Activated CD8-positive, alpha-beta T cell treated with anti-CD3 and anti-CD28 coated beads for 36 hours (primary cell): ENCODE measurements at regions not wholly inside any gene's neighbourhood (a gene's known extent, or its start where the extent isn't known, plus 50 kb on each side); places are given as distances from the start of the nearest gene placed in this dataset.

Source experiments
- ATAC-seq: fragments of 200-7000 bp; cut with Tn5 transposase; one replicate; pipeline ENCODE4 v1.10.0; 2021; ENCODE audit warnings: mild to moderate bottlenecking, moderate library complexity
- CTCF ChIA-PET: fragments of 350-600 bp; sonication (Branson Sonifier 250); formaldehyde crosslinking; loops from one replicate; lab custom pipeline; 2021; ENCODE audit warnings: antibody characterized with exemption; lab: Charles Lee
- POLR2A ChIA-PET: fragments of 350-600 bp; sonication (Branson Sonifier 250); formaldehyde crosslinking; loops from one replicate; lab custom pipeline; 2021; ENCODE audit warnings: antibody characterized with exemption; lab: Charles Lee
- DNase-seq: peaks from one replicate; pipeline ENCODE4 v3.0.0-alpha.2; 2020
- H3K27ac Mint-ChIP-seq: one replicate; pipeline ENCODE4 v1.8.0; 2021; ENCODE audit warnings: mild to moderate bottlenecking, mixed read lengths
- H3K27me3 Mint-ChIP-seq: one replicate; pipeline ENCODE4 v1.8.0; 2021; ENCODE audit warnings: mixed read lengths
- H3K36me3 Mint-ChIP-seq: one replicate; pipeline ENCODE4 v1.8.0; 2021; ENCODE audit warnings: low read depth, mixed read lengths
- H3K4me1 Mint-ChIP-seq: one replicate; pipeline ENCODE4 v1.8.0; 2021; ENCODE audit warnings: low read depth, mixed read lengths
- H3K4me3 Mint-ChIP-seq: one replicate; pipeline ENCODE4 v1.8.0; 2021; ENCODE audit warnings: mild to moderate bottlenecking, moderate library complexity, mixed read lengths
- H3K9me3 Mint-ChIP-seq: one replicate; pipeline ENCODE4 v1.8.0; 2021; ENCODE audit warnings: mixed read lengths
- intact Hi-C: fragments of 100-400 bp; cut with micrococcal nuclease; formaldehyde crosslinking; loops from one replicate; pipeline ENCODE4 v1.10.0; 2022
- TF ChIP-seq, protein P1 (sequence below): fragments of 200-600 bp; IDR thresholded peaks from one replicate; pipeline ENCODE4 v1.8.0; 2022; ENCODE audit warnings: antibody characterized with exemption, mild to moderate bottlenecking

DNA sequence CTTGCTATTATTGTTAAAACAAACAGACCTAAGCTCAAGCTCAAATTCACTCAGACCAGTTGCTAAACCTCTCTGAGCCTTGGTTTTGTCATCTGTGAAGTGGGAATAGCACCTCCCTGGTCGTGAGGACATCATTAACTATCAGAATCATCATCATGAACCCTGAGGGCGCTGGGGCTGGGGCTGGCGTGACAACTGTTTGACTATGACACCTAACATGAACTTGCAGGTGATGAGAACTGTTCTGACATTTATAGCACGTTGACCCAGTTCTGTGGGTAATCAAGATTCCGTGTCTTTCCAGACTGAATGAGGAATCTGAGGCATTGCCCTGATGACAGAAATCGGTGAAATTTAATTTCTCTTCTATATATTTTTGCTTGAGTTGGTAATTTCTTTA is 71.3 kb upstream of the CDH5 start:
- intact Hi-C loops, result no loop called here
- DNase-seq, result no peak
- POLR2A ChIA-PET, result no interaction called here
- Mint-ChIP-seq H3K4me3 (no peak overlapping the region), H3K36me3 (no peaks in the 10 kb centered on the region), H3K27ac (no peak overlapping the region), H3K9me3 (no peaks in the 10 kb centered on the region), H3K4me1 (no peaks in the 10 kb centered on the region), H3K27me3 (peaks cover 2% of the 10 kb centered on the region)
- no peak for ATAC-seq
- TF ChIP-seq, protein P1, sequence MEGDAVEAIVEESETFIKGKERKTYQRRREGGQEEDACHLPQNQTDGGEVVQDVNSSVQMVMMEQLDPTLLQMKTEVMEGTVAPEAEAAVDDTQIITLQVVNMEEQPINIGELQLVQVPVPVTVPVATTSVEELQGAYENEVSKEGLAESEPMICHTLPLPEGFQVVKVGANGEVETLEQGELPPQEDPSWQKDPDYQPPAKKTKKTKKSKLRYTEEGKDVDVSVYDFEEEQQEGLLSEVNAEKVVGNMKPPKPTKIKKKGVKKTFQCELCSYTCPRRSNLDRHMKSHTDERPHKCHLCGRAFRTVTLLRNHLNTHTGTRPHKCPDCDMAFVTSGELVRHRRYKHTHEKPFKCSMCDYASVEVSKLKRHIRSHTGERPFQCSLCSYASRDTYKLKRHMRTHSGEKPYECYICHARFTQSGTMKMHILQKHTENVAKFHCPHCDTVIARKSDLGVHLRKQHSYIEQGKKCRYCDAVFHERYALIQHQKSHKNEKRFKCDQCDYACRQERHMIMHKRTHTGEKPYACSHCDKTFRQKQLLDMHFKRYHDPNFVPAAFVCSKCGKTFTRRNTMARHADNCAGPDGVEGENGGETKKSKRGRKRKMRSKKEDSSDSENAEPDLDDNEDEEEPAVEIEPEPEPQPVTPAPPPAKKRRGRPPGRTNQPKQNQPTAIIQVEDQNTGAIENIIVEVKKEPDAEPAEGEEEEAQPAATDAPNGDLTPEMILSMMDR, result no peak
- CTCF ChIA-PET, result interaction anchor here (0.9 kb wide), 1 partner anchor 19 kb away, joined by 5 read pairs; no protein-coding TSS in a partner anchor

DNA sequence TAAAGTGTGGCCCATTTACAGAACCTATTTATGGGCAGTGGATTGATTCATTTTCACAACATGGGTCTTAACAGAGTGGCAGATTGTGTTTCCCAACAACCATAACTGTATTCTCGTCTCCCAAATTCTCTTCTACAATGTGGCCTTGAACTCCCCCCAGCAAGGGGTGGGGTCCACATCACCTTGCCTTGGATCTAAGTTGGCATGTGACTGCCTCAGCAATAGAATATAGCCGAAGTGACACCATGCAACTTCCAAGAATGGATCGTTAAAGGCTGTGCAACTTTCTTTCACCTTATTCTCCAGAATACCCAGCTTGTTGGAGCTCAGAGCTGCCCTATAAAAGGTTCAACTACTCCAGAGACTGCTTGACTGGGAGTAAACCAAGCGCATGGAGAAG is 72.0 kb upstream of the CDH5 start:
- Mint-ChIP-seq H3K27me3 (peaks cover 2% of the 10 kb centered on the region), H3K4me1 (no peaks in the 10 kb centered on the region), H3K27ac (no peak overlapping the region), H3K4me3 (no peak overlapping the region), H3K9me3 (no peaks in the 10 kb centered on the region), H3K36me3 (no peaks in the 10 kb centered on the region)
- no peak for DNase-seq
- ChIA-PET CTCF (interaction anchor here (0.9 kb wide), 1 partner anchor 19 kb away, joined by 5 read pairs; no protein-coding TSS in a partner anchor), POLR2A (no interaction called here)
- intact Hi-C loops, result no loop called here
- ATAC-seq, result no peak
- TF ChIP-seq, protein P1, result no peak

DNA sequence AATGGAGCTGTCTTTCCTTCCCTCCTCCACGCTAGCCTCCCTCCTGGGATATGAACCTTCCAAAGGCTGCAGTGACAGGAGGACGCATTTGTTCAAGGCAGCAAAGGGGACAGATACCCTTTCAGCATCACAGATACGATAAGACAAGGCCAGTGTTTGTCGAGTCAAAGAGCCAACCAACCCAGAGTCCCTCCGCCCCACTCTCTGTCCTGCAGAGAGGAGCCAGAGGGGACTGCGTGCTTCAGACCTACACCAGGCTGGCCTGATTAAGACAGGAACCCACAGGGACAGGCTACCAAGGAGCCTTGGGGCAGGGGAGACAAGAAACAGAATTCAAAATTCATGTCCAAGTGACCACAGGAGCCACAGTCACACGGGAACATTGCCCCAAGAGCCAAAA is 72.6 kb upstream of the CDH5 start:
- ChIA-PET POLR2A (no interaction called here), CTCF (no interaction called here)
- no peaks in the 10 kb centered on the region for H3K4me1 Mint-ChIP-seq
- H3K9me3 Mint-ChIP-seq, result no peaks in the 10 kb centered on the region
- TF ChIP-seq, protein P1, result no peak
- intact Hi-C loops, result no loop called here
- H3K27me3 Mint-ChIP-seq, result peaks cover 2% of the 10 kb centered on the region
- no peak overlapping the region for H3K27ac Mint-ChIP-seq
- DNase-seq (no peak), ATAC-seq (no peak)
- H3K4me3 Mint-ChIP-seq, result no peak overlapping the region
- no peaks in the 10 kb centered on the region for H3K36me3 Mint-ChIP-seq

DNA sequence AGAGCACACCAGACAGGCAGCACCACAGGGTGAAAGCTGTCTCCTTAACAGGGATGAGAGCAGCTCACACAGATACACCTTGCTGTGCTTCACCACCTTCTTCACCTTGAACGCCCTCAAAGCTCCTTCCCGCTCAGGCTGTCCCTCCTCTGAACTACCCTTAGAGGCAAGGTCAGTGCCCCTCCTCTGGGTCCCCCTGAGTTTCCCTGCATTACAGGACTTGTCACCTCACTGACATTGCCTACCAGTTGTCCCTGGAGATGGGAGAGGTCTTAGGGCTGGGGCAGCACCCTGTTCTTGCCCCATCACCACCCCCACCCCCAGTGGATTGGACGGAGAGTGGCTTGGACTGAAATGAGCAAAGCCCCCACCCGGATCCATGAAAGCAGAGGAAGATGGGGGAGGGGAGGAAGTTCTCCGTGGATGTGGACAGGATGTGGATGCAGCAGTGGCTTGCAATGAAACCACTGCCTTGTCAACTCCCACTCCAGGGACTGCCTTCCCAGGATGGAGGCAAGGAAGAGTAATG is 73.2 kb upstream of the CDH5 start:
- POLR2A ChIA-PET, result no interaction called here
- ATAC-seq, result no peak
- H3K9me3 Mint-ChIP-seq, result no peaks in the 10 kb centered on the region

DNA sequence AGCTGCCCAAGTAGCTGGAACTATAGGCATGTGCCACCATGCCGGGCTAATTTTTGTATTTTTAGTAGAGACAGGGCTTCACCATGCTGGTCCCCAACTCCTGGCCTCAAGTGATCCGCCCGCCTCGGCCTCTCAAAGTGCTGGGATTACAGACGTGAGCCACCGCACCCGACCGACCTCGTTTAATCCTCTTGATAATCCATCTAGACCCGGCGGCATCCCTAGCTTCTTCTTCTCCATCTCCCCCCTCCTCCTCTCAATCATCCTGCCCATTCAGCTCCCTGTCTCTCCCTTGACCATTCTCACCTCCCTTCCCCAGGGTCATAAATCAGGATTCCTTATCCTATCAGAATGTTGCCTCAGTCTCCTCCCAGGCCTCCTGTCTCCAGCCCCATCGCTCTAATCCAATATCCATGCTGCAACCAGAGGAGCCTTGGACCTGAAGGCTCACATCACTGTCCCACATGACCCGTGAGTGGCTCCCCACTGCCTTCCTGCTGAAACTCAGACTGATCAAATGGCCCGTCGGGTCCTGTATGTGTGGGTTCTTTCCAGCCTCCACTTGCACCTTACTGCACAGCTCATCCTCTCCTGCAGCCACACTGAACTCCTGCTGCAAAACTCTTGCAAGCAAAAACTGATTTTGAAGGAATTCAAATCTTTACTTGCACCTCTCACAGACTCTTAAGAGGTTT is 74.1 kb upstream of the CDH5 start:
- CTCF ChIA-PET, result interaction anchor here (0.7 to 1.0 kb wide), 2 partner anchors 37 to 50 kb away, joined by 3 read pairs; no protein-coding TSS in a partner anchor
- no peak for ATAC-seq
- POLR2A ChIA-PET, result no interaction called here

More for the DNA sequence above, 73.2 kb upstream of the CDH5 start:
- no peak overlapping the region for H3K4me3 Mint-ChIP-seq
- peaks cover 2% of the 10 kb centered on the region for H3K27me3 Mint-ChIP-seq
- CTCF ChIA-PET, result interaction anchor here (0.7 kb wide), 1 partner anchor 49 kb away, joined by 3 read pairs; no protein-coding TSS in a partner anchor
- no peak overlapping the region for H3K27ac Mint-ChIP-seq
- H3K36me3 Mint-ChIP-seq, result no peaks in the 10 kb centered on the region
- TF ChIP-seq, protein P1, result no peak
- no peak for DNase-seq
- intact Hi-C loops, result no loop called here
- no peaks in the 10 kb centered on the region for H3K4me1 Mint-ChIP-seq

More for the DNA sequence above, 74.1 kb upstream of the CDH5 start:
- TF ChIP-seq, protein P1, result no peak
- intact Hi-C loops, result no loop called here
- H3K36me3 Mint-ChIP-seq, result no peaks in the 10 kb centered on the region
- no peaks in the 10 kb centered on the region for H3K4me1 Mint-ChIP-seq
- no peak overlapping the region for H3K27ac Mint-ChIP-seq
- no peak for DNase-seq
- H3K9me3 Mint-ChIP-seq, result no peaks in the 10 kb centered on the region
- H3K27me3 Mint-ChIP-seq, result peaks cover 2% of the 10 kb centered on the region
- no peak overlapping the region for H3K4me3 Mint-ChIP-seq
